ENCODE measurements at regions not wholly inside any gene's neighbourhood (a gene's known extent, or its start where the extent isn't known, plus 50 kb on each side); places are given as distances from the start of the nearest gene placed in this dataset.

DNA sequence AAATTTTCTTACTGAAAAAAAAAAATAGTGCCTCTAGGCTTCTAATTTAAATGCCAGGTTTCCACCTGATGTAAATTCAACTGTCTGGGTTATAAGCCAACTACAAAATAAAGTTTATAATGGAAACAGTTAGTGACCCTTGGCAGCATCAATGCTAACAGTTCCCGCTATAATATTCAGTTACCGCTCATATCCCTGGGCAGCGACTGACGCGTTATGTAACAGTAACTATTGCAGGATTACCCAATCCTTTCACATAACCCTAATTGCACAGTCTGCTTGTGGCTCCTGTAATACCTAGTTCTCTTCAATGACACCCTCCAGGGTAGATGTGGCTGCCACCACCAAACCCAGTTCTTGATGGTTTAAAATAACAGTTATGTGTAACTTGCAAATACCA lies 208.6 kb downstream of the MOXD1 start:
- peak in 1 of 3 donors; percentile 58 for DNase-seq
- H3K36me3 ChIP-seq, result no peaks in the 10 kb centered on the region
- no peaks in the 10 kb centered on the region for H3K4me1 ChIP-seq
- no peak overlapping the region for H3K27ac ChIP-seq
- TF ChIP-seq, protein P1, sequence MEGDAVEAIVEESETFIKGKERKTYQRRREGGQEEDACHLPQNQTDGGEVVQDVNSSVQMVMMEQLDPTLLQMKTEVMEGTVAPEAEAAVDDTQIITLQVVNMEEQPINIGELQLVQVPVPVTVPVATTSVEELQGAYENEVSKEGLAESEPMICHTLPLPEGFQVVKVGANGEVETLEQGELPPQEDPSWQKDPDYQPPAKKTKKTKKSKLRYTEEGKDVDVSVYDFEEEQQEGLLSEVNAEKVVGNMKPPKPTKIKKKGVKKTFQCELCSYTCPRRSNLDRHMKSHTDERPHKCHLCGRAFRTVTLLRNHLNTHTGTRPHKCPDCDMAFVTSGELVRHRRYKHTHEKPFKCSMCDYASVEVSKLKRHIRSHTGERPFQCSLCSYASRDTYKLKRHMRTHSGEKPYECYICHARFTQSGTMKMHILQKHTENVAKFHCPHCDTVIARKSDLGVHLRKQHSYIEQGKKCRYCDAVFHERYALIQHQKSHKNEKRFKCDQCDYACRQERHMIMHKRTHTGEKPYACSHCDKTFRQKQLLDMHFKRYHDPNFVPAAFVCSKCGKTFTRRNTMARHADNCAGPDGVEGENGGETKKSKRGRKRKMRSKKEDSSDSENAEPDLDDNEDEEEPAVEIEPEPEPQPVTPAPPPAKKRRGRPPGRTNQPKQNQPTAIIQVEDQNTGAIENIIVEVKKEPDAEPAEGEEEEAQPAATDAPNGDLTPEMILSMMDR (IDR thresholded peaks at IDR 0.05), result no peak
- WGBS (ENCODE audit: insufficient coverage, low coverage, low lambda C conversion rate, missing lambda C conversion rate), result 26% methylated on average over 5 of the region's 5 CpGs
- H3K4me3 ChIP-seq, result no peak overlapping the region
- H3K9me3 ChIP-seq, result no peaks in the 10 kb centered on the region
- peak; percentile 76 to 89 (median 84) for ATAC-seq
- intact Hi-C loops (cut with DNase I), result no loop called here
- H3K27me3 ChIP-seq, result no peaks in the 10 kb centered on the region

DNA sequence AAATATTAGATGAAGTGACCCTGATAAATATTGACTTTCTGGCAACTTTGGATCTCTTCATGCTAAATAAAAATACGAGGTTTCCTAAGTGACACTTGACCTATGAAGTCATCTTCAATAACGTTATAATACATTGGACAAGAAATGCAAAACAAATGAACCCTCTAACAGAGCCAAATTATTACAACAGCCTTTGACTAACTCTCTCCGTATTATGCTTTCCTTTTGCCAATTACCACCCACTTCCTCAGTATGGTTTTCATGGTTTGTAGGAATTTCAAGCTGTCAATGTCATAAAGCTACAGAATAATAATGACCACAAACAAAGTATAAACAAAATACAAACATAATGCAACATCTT lies 210.5 kb downstream of the MOXD1 start:
- Histone ChIP-seq H3K4me1 (no peaks in the 10 kb centered on the region), H3K9me3 (no peaks in the 10 kb centered on the region), H3K27ac (no peak overlapping the region), H3K27me3 (no peaks in the 10 kb centered on the region), H3K36me3 (no peaks in the 10 kb centered on the region), H3K4me3 (no peak overlapping the region)
- no peak for ATAC-seq
- intact Hi-C loops (cut with DNase I), result no loop called here
- 26% methylated on average over 3 of the region's 3 CpGs for WGBS (ENCODE audit: insufficient coverage, low coverage, low lambda C conversion rate, missing lambda C conversion rate)
- no peak for TF ChIP-seq POLR2A (IDR thresholded peaks at IDR 0.05)
- TF ChIP-seq, protein P1 (IDR thresholded peaks at IDR 0.05), result no peak
- DNase-seq, result no peak

DNA sequence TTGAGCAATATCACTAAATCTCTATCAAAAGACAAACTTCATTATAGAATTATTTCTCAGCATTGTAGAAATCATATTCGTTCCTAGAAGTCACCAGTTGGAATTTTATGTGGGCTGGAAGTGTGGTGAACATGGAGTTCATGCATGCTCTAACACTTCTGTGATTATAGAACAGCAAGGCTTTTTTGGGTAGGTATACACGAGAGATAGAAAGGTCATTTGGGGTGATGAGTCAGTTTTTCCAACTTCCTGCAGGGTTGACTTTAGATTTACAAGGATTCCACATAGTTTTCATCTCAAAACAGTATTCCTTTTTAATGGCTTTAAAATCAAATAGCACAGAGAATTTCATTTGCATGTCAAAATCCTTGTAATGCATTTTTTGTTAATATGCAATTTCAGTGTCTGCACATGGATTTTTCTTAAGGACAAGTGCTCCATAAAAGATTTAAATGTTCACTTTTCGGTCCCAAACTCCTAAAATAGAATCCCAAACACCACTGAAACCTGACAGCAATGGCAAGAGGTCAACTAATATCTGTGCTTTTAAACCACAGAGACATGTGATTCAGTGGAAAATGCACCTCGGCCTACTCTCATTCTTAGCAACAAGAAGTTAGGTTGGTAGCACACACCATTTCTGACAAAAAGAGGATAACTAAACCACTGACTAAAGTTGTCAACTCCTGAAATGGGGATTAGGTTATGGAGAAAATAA lies 211.0 kb downstream of the MOXD1 start:
- WGBS (ENCODE audit: insufficient coverage, low coverage, low lambda C conversion rate, missing lambda C conversion rate), result 53% methylated on average over 4 of the region's 4 CpGs
- no peak overlapping the region for H3K27ac ChIP-seq

DNA sequence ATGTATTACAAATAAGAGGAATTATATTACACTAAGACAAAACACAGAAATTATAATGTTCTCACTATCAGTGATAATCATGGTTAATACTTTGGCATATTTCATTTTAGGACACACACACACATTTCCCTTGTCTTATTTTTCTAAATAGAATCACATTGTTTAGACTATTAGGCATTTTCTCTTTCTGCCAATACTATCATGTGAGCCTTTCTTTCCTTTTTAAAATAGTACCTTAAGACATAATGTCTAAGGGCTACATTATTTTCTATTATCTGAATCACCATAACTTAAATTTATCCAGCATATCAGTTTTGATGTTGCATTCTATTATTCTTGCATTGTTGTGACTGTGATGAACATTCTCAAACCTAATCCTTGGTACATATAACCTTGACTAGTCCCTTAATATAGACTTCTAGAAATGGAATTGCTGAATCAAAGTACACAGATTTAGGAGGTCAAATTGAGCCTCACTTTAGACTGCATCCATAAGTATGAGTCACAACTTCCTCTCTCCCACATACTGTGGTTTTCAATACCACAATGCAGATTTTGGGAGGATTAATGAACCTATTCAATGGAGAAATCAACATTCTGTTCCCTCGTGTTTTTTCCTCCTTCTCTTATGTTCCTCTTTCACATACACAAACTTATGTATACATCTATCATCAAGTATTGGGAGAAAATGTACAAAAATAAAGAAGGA lies 212.6 kb downstream of the MOXD1 start:
- 12% methylated on average over 1 of the region's 1 CpG for WGBS (ENCODE audit: insufficient coverage, low coverage, low lambda C conversion rate, missing lambda C conversion rate)
- Histone ChIP-seq H3K9me3 (no peaks in the 10 kb centered on the region), H3K36me3 (no peaks in the 10 kb centered on the region), H3K4me1 (no peaks in the 10 kb centered on the region), H3K27me3 (no peaks in the 10 kb centered on the region), H3K4me3 (no peak overlapping the region), H3K27ac (no peak overlapping the region)
- TF ChIP-seq, protein P1 (IDR thresholded peaks at IDR 0.05), result no peak
- no peak for TF ChIP-seq POLR2A (IDR thresholded peaks at IDR 0.05)
- intact Hi-C loops (cut with DNase I), result no loop called here
- ATAC-seq (no peak), DNase-seq (no peak)

More for the DNA sequence above, 211.0 kb downstream of the MOXD1 start:
- Histone ChIP-seq H3K4me3 (no peak overlapping the region), H3K4me1 (no peaks in the 10 kb centered on the region), H3K36me3 (no peaks in the 10 kb centered on the region), H3K9me3 (no peaks in the 10 kb centered on the region), H3K27me3 (no peaks in the 10 kb centered on the region)
- TF ChIP-seq POLR2A (IDR thresholded peaks at IDR 0.05), result no peak
- TF ChIP-seq, protein P1 (IDR thresholded peaks at IDR 0.05), result no peak
- intact Hi-C loops (cut with DNase I), result no loop called here
- ATAC-seq (no peak), DNase-seq (no peak)
